GM19023 (cell line): ENCODE measurements at regions not wholly inside any gene's neighbourhood (a gene's known extent, or its start where the extent isn't known, plus 50 kb on each side); places are given as distances from the start of the nearest gene placed in this dataset.
"Not testable (repeated sequence)": the region's sequence is repeated elsewhere in the genome, so short reads cannot be mapped to it uniquely, and the experiment has no call there.

Experiments used
- ATAC-seq: cut with Tn5 transposase; IDR thresholded peaks from one replicate; pipeline ENCODE4 v1.9.1; 2021; ENCODE audit warnings: mild to moderate bottlenecking, moderate library complexity; ENCODE audit not compliant: unreplicated experiment

DNA sequence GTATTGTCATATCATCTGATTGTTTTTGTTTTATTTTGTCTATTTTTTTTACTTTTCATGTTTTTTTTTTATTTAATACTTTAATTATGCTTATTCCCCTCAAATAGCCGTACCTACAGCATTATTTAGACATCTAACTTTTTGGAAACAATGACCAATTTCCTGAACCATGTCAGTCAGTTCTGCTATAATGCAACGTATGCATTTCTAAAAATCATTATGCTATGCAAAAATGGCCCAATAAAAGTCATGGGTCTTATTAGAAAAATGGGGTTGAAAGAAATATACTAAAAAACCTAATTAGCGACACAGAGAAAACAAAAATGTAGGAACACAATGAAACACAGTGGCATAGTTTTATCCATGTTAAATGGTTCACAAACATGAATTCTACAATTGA is 1454.7 kb downstream of the GRIK2 start:
- ATAC-seq: no peak

- ATAC-seq: no peak
These were observed 1447.6 kb downstream of the GRIK2 start for GRCh38 chr6:102841060-102841459.

DNA sequence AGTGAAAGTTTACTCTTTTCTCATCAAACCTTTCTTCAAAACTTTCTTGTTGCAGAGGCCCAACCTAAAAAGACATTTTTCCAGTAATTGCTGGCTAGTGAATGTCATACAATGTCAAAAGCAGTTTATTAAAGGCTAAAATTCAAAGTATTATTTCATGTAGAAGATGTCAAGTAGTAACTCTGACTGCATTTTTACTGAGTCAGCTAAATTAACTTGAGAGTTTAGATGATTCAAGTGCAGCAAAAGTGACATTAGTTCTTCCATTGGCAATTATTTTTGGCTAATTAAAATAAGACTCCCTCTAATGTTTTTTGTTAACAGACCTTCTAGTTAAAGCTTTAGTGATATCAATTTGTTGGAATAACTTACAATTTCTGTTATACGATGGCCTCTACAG is 1438.5 kb downstream of the GRIK2 start:
- ATAC-seq: no peak

- ATAC-seq: no peak
These were observed 1426.6 kb downstream of the GRIK2 start for GRCh38 chr6:102820098-102820497.

DNA sequence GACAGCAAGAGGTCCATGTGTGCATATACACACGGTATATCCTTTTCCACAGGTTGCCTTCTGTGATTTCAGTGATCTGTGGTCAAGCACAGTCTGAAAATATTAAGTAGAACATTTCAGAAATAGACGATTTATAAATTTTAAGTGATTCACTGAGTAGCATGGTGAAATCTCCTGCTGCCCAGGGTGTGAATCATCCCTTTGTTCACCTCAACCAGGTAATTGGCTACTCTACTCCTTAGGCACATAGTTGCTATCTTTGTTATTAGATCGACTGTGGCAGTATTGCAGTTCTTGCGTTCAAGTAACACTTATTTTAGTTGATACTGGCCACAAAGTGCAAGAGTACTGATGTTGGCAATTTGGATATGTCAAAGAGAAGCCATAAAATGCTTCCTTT is 1421.7 kb downstream of the GRIK2 start:
- no peak for ATAC-seq

DNA sequence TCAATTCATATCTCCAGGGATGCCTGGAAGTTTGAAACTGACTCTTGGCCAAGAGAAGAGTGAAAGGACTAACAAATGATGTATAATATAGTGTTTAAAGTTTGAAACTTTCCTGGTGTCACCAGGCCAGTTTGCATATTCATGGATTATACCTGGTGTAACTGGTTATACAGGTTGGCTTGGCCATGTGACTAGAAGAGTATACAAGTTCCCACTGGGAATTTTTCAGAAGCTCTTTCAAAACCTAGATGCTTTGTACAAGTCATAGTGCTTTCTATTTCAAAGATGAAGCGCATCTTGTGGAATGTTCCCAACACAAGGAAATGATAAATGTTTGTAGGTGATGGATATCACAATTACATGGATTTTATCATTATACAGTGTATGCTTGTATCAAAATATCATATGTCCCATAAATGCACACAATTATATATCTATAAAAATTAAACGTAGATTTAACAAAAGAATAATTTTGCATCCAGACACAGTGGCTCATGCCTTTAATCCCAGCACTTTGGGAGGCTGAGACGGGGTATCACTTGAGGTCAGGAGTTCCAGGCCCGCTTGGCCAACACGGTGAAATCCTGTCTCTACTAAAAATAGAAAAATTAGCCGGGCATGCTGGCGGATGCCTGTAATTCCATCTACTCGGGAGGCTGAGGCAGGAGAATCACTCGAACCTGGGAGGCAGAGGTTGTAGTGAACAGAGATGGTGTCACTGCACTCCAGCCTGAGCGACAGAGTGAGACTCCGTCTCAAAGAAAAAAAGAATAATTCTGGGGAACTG is 1420.2 kb downstream of the GRIK2 start:
- no peak for ATAC-seq

DNA sequence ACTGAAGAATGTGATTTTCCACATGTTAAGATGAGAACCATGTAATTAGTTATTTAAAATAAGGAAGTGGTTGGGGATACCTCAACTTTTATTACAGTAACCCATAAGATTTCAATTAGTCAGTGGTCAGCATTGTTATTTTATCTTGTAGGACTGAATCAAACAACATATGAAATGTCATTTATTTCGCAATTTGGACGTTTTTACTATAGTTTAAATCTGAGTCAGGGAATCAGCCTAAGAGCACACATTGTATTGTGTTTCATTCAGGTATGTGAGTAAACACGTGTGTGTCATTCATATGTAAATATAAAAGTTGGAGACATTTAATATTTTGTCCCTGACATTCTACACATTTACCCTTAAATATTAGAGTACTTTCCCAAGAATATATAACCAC is 1418.7 kb downstream of the GRIK2 start:
- no peak for ATAC-seq

DNA sequence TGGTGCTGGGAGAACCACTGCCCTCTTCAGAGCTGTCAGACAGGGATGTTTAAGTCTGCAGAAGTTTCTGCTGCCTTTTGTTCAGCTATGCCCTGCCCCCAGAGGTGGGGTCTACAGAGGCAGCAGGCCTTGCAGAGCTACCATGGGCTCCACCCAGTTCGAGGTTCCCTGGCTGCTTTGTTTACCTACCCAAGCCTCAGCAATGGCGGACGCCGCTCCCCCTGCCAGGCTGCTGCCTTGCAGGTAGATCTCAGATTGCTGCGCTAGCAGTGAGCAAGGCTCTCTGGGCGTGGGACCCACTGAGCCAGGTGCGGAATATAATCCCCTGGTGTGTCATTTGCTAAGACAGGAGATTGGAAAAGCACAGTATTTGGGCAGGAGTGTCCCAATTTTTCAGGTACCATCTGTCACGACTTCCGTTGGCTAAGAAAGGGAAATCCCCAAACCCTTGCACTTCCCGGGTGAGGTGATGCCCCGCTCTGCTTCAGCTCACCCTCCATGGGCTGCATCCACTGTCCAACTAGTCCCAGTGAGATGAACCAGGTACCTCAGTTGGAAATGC is 1415.5 kb downstream of the GRIK2 start:
- ATAC-seq: not testable (repeated sequence)

GRCh38 chr6:102799051-102799450 is 1405.5 kb downstream of the GRIK2 start:
- ATAC-seq: no peak

GRCh38 chr6:102798636-102799035 is 1405.1 kb downstream of the GRIK2 start:
- no peak for ATAC-seq

DNA sequence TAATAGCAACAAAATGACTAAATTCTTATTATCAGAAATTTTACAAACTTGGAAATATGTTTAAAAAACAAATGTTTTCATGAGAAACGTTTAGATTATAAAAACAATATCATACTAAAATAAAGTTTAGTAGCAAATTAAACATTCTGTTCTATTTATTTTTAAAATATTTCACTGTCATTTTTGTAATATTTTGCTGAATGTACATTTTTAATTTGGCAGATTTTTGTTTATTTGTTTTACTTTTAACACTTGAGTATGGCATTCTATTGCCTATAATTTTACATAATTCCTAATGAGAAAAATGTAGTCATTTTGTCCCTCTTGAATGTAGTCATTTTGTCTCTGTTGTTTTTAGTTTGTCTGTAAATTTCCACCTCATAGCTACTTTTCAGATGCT is 1400.2 kb downstream of the GRIK2 start:
- no peak for ATAC-seq

GRCh38 chr6:102774326-102774725 is 1380.8 kb downstream of the GRIK2 start:
- no peak for ATAC-seq

DNA sequence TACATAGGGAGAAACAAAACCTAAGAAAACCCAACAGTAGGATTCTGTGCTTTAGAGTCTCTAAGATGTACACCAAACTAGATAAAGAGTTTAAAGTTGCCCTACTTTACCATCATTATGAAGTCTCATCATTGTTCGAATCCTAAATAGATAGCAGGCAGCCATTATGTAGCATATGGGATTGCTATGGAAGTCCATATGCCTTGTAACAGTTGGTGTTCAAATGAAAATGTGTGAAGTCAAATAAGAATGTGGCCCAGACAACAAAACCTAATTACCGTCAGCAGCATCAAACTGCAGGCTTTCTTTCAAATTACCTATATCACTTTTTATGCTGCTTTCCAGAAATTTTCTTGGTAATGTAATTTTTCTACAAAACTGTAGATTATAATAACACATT is 1380.1 kb downstream of the GRIK2 start:
- ATAC-seq: no peak

GRCh38 chr6:102766963-102767362 is 1373.5 kb downstream of the GRIK2 start:
- ATAC-seq: no peak

- no peak for ATAC-seq
These were observed 1370.8 kb downstream of the GRIK2 start for GRCh38 chr6:102764317-102764716.

GRCh38 chr6:102763891-102764290 is 1370.4 kb downstream of the GRIK2 start:
- ATAC-seq: no peak

- ATAC-seq: no peak
These were observed 1368.4 kb downstream of the GRIK2 start for GRCh38 chr6:102761872-102762271.

DNA sequence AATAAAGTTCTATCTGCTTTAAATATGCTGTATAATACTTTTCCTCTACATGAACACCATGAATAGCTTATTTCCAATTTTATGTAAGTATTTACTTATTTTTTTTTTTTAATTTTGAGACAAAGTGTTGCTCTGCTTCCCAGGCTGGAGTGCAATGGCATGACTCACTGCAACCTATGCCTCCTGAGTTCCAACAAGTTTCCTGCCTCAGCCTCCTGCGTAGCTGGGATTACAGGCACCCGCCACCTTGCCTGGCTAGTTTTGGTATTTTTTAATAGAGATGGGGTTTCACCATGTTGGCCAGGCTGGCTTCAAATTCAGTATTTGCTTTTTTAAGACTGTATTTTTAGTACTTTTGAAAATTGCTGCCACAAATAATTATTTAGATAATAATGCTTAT is 1365.9 kb downstream of the GRIK2 start:
- ATAC-seq: no peak

DNA sequence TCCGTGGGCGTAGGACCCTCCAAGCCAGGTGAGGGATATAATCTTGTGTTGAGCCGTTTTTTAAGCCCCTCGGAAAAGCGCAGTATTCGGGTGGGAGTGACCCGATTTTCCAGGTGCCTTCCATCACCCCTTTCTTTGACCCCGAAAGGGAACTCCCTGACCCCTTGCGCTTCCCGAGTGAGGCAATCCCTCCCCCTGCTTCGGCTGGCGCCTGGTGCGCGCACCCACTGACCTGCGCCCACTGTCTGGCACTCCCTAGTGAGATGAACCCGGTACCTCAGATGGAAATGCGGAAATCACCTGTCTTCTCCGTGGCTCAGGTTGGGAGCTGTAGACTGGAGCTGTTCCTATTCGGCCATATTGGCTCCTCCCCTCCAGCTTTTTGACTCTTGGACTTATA is 1365.0 kb downstream of the GRIK2 start:
- not testable (repeated sequence) for ATAC-seq

DNA sequence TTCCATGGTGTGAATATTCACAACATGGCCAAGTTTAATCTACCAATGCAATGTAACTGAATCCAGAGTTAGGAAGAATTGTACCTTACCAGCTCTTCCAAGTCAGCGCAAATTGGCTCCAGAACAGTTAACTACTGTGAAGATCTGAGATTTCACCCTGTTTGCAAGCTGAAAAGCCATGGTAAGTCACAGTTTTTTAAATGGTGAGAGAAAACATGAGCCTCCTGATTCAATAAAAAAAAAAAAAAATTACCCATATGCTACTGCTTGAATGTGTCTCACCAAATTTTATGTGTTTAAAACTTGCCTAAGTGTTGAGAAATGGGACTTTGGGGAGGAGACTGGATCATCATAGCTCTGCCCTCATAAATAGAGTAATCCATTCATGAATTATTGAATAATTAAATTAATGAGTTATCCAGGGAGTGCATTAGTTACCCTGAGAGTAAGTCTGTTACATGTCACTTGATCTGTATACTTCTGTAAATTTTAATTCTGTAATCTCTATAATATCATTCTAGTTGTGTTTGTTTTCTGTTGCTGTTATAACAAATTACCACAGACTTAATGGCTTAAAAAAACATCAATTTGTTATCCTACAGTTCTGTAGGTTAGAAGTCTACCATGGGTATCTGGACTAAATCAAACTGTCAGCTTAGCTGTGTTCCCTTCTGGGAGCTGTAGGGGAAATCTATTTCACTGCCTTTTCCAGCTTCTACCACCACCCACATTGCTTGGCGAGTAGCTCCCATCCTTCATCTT is 1355.9 kb downstream of the GRIK2 start:
- ATAC-seq: no peak

DNA sequence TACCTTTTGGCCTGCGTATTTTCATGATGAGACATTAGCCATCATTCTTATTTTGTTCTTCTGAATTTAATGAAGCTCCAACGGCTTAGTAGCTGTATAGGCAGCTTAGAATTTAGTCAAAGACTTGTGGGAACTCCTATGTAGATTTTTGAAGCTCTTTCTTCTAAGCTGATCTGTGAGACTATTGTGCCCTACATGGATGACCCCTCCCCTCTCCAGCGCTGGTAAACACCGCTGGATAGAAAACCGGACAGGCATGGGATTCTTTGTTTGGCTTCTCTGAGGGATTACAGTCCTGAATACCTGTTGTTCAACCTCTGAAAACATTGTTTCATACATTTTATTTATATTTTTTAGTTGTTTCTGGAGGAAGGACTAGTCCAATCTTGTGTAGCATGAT is 1353.4 kb downstream of the GRIK2 start:
- no peak for ATAC-seq

- ATAC-seq: no peak
These were observed 1349.3 kb downstream of the GRIK2 start for GRCh38 chr6:102742754-102743356.
